Osteoblast (primary cell): ENCODE measurements at regions not wholly inside any gene's neighbourhood (a gene's known extent, or its start where the extent isn't known, plus 50 kb on each side); places are given as distances from the start of the nearest gene placed in this dataset.

ENCODE experiments used
- DNase-seq: peaks from one replicate; pipeline ENCODE4 v3.0.0; 2011; ENCODE audit warnings: low spot score, mixed read lengths; ENCODE audit not compliant: insufficient read length; ENCODE audit errors: missing footprints
- H2AFZ ChIP-seq: 2 replicates; pipeline ENCODE4 v1.6.0; 2011; ENCODE audit warnings: mild to moderate bottlenecking, low read length
- H3K27ac ChIP-seq: 2 replicates; pipeline ENCODE4 v1.5.1; 2011; ENCODE audit warnings: mild to moderate bottlenecking, low read depth, low read length, moderate library complexity
- H3K27me3 ChIP-seq: 2 replicates; pipeline ENCODE4 v1.6.0; 2012; ENCODE audit warnings: mild to moderate bottlenecking, control low read depth, inconsistent platforms, low read length, moderate library complexity; ENCODE audit not compliant: insufficient read depth
- H3K36me3 ChIP-seq: 2 replicates; pipeline ENCODE4 v1.5.1; 2011; ENCODE audit warnings: mild to moderate bottlenecking, low read length, control low read depth, moderate library complexity; ENCODE audit not compliant: insufficient read depth
- H3K4me1 ChIP-seq: 2 replicates; pipeline ENCODE4 v1.5.1; 2011; ENCODE audit warnings: mild to moderate bottlenecking, low read length, control low read depth, moderate library complexity; ENCODE audit not compliant: insufficient read depth
- H3K4me2 ChIP-seq: 2 replicates; pipeline ENCODE4 v1.6.0; 2011; ENCODE audit warnings: mild to moderate bottlenecking, low read length; ENCODE audit not compliant: insufficient read depth
- H3K4me3 ChIP-seq: fragments of 200-600 bp; sonication (generic); 3 replicates; pipeline ENCODE4 v1.5.1; 2012; ENCODE audit warnings: mild to moderate bottlenecking, low read length, inconsistent platforms; ENCODE audit not compliant: insufficient read depth
- H3K79me2 ChIP-seq: 2 replicates; pipeline ENCODE4 v1.6.0; 2012; ENCODE audit warnings: mild to moderate bottlenecking, low read length, control low read depth, inconsistent platforms; ENCODE audit not compliant: insufficient read depth
- H3K9me3 ChIP-seq: 2 replicates; pipeline ENCODE4 v1.5.1; 2011; ENCODE audit warnings: low read depth, low read length, control low read depth
- H4K20me1 ChIP-seq: 2 replicates; pipeline ENCODE4 v1.6.0; 2012; ENCODE audit warnings: mild to moderate bottlenecking, low read length, control low read depth; ENCODE audit not compliant: insufficient read depth
- TF ChIP-seq, protein P1 (sequence below): IDR thresholded peaks from 2 replicates; pipeline ENCODE4 v1.5.1; 2011; ENCODE audit warnings: mild to moderate bottlenecking, low read depth, low read length, moderate library complexity; ENCODE audit errors: extremely low read depth

DNA sequence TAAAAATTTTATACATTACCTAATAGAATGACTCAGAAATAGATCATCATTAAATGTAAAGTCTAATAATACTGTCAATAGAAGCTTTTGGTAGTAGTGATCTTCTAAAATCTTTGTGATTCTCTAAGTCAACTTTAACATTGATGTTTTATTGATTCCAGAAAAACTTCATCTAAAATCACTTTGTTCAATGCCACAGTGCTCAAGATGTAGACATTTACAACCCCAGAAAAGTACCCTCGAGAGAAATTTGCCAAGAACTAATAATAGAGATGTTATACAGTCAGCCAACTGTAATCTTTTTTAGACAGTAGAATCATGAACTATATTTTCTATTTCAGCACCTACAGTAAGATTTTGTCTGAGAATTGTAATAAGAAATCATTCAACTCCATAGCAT is 369.2 kb upstream of the AKR1E2 start:
- Histone ChIP-seq H2AFZ (no peak overlapping the region), H4K20me1 (no peaks in the 10 kb centered on the region), H3K79me2 (no peaks in the 10 kb centered on the region), H3K27me3 (no peaks in the 10 kb centered on the region), H3K4me1 (no peaks in the 10 kb centered on the region), H3K4me3 (no peak overlapping the region), H3K27ac (no peak overlapping the region), H3K36me3 (no peaks in the 10 kb centered on the region), H3K9me3 (no peaks in the 10 kb centered on the region), H3K4me2 (no peak overlapping the region)
- TF ChIP-seq, protein P1, sequence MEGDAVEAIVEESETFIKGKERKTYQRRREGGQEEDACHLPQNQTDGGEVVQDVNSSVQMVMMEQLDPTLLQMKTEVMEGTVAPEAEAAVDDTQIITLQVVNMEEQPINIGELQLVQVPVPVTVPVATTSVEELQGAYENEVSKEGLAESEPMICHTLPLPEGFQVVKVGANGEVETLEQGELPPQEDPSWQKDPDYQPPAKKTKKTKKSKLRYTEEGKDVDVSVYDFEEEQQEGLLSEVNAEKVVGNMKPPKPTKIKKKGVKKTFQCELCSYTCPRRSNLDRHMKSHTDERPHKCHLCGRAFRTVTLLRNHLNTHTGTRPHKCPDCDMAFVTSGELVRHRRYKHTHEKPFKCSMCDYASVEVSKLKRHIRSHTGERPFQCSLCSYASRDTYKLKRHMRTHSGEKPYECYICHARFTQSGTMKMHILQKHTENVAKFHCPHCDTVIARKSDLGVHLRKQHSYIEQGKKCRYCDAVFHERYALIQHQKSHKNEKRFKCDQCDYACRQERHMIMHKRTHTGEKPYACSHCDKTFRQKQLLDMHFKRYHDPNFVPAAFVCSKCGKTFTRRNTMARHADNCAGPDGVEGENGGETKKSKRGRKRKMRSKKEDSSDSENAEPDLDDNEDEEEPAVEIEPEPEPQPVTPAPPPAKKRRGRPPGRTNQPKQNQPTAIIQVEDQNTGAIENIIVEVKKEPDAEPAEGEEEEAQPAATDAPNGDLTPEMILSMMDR: no peak
- peak; percentile 58 for DNase-seq

DNA sequence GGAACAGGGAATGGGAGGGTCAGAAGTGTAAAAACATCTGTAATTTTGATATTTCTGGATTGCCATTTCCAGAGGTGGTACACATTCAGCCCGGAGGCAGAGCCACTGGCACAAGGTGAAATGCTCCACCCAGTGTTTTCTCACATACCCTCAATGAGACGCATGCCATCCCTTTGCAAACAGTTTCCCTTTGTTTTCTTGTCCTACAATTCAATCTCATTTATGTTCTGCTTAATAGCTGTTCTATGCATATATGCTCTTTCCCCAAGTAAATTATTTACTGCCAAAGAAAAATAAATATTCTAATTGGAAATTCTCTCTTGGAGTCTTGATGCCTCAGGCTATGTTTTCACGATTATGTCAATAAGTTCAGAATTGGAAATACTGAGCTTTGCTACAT is 369.7 kb upstream of the AKR1E2 start:
- Histone ChIP-seq H4K20me1 (no peaks in the 10 kb centered on the region), H3K27ac (no peak overlapping the region), H3K4me2 (no peak overlapping the region), H3K9me3 (no peaks in the 10 kb centered on the region), H2AFZ (no peak overlapping the region), H3K4me3 (no peak overlapping the region), H3K4me1 (peaks cover 2% of the 10 kb centered on the region), H3K36me3 (no peaks in the 10 kb centered on the region), H3K27me3 (no peaks in the 10 kb centered on the region), H3K79me2 (no peaks in the 10 kb centered on the region)
- TF ChIP-seq, protein P1: no peak
- DNase-seq: no peak

DNA sequence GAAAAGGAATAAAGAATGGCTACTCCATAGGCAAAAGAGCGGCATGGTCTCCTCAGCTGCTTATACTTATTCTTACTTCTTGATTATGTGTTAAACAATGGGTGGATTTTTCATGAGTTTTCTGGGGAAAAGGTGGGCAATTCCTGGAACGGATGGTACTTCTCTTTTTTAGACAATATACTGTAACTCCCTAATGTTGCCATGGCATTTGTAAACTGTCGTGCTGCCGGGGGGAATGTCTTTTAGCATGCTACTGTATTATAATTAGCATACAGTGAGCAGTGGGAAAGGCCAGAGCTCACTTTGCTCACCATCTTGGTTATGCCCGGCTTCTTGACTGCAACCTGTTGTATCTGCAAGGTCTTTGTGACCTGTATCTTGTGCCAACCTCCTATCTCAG is 372.1 kb upstream of the AKR1E2 start:
- no peaks in the 10 kb centered on the region for H4K20me1 ChIP-seq
- H3K27me3 ChIP-seq: no peaks in the 10 kb centered on the region
- DNase-seq: no peak
- H3K79me2 ChIP-seq: no peaks in the 10 kb centered on the region
- no peaks in the 10 kb centered on the region for H3K9me3 ChIP-seq
- no peak overlapping the region for H2AFZ ChIP-seq
- TF ChIP-seq, protein P1: no peak
- H3K27ac ChIP-seq: no peak overlapping the region
- no peaks in the 10 kb centered on the region for H3K36me3 ChIP-seq
- peaks cover 2% of the 10 kb centered on the region for H3K4me1 ChIP-seq
- H3K4me3 ChIP-seq: no peak overlapping the region
- no peak overlapping the region for H3K4me2 ChIP-seq

DNA sequence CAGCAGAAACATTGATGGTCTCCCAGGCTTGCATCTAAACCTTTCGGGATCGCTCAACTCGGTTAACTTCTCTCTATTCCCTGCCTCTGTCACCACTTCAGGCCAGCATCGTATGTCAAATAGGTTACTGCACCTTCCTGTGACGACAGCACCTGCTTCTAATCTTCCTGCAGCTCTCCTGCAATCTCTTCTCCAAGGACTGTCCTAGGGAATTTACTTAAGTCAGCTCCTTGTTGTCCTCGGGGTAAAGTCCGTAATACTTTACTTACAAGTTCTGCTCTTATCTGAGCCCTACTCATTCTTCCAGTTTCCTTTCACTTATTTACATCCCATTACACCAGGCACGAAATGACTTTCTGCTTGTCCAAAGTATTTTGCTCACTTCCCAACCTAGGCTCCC is 372.7 kb upstream of the AKR1E2 start:
- Histone ChIP-seq H3K4me2 (no peak overlapping the region), H3K4me3 (no peak overlapping the region), H3K27ac (no peak overlapping the region), H3K4me1 (peaks cover 2% of the 10 kb centered on the region), H2AFZ (no peak overlapping the region), H4K20me1 (no peaks in the 10 kb centered on the region), H3K36me3 (no peaks in the 10 kb centered on the region), H3K79me2 (no peaks in the 10 kb centered on the region), H3K9me3 (no peaks in the 10 kb centered on the region), H3K27me3 (no peaks in the 10 kb centered on the region)
- TF ChIP-seq, protein P1: no peak
- no peak for DNase-seq
